Astrocyte (in vitro differentiated cells and primary cell): ENCODE measurements at regions not wholly inside any gene's neighbourhood (a gene's known extent, or its start where the extent isn't known, plus 50 kb on each side); places are given as distances from the start of the nearest gene placed in this dataset.

ENCODE experiments used
- DNase-seq: peaks from one replicate; pipeline ENCODE4 v3.0.0-alpha.2; 2010; ENCODE audit warnings: low read depth
- FAIRE-seq: peaks from 2 replicates; lab custom pipeline; 2011; peaks lifted over from hg19 to GRCh38; lab: Jason Lieb, UNC
- H2AFZ ChIP-seq: 2 replicates; pipeline ENCODE4 v1.6.0; 2012; ENCODE audit warnings: low read depth, low read length, inconsistent platforms
- H3K27ac ChIP-seq: 2 replicates; pipeline ENCODE4 v1.5.1; 2011; ENCODE audit warnings: low read depth, low read length, inconsistent platforms
- H3K27me3 ChIP-seq: 2 replicates; pipeline ENCODE4 v1.6.0; 2011; ENCODE audit warnings: low read length, inconsistent platforms; ENCODE audit not compliant: insufficient read depth
- H3K36me3 ChIP-seq: 2 replicates; pipeline ENCODE4 v1.5.1; 2011; ENCODE audit warnings: low read length, inconsistent platforms; ENCODE audit not compliant: insufficient read depth
- H3K4me1 ChIP-seq: 2 replicates; pipeline ENCODE4 v1.5.1; 2011; ENCODE audit warnings: low read length, inconsistent platforms; ENCODE audit not compliant: insufficient read depth
- H3K4me2 ChIP-seq: 2 replicates; pipeline ENCODE4 v1.6.0; 2012; ENCODE audit warnings: low read length, inconsistent platforms
- H3K4me3 ChIP-seq: 2 replicates; pipeline ENCODE4 v1.5.1; 2011; ENCODE audit warnings: low read depth, mild to moderate bottlenecking, low read length, inconsistent platforms; ENCODE audit not compliant: insufficient read depth
- H3K79me2 ChIP-seq: 2 replicates; pipeline ENCODE4 v1.6.0; 2012; ENCODE audit warnings: mild to moderate bottlenecking, low read length, inconsistent platforms; ENCODE audit not compliant: insufficient read depth
- H3K9ac ChIP-seq: 2 replicates; pipeline ENCODE4 v1.6.0; 2012; ENCODE audit warnings: mild to moderate bottlenecking, low read length, inconsistent platforms
- H3K9me3 ChIP-seq: 2 replicates; pipeline ENCODE4 v1.5.1; 2012; ENCODE audit warnings: low read depth, mild to moderate bottlenecking, low read length, inconsistent platforms; ENCODE audit not compliant: insufficient read depth
- H4K20me1 ChIP-seq: 2 replicates; pipeline ENCODE4 v1.6.0; 2012; ENCODE audit warnings: low read length, inconsistent platforms; ENCODE audit not compliant: insufficient read depth
- H3K27ac Mint-ChIP-seq: one replicate; pipeline ENCODE4 v1.8.0; 2021; ENCODE audit warnings: mild to moderate bottlenecking, mixed read lengths; ENCODE audit not compliant: unreplicated experiment
- H3K27me3 Mint-ChIP-seq: one replicate; pipeline ENCODE4 v1.8.0; 2021; ENCODE audit warnings: low read depth, mixed read lengths; ENCODE audit not compliant: unreplicated experiment
- H3K36me3 Mint-ChIP-seq: one replicate; pipeline ENCODE4 v1.8.0; 2021; ENCODE audit warnings: low read depth, mixed read lengths; ENCODE audit not compliant: unreplicated experiment
- H3K4me1 Mint-ChIP-seq: one replicate; pipeline ENCODE4 v1.8.0; 2021; ENCODE audit warnings: low read depth, mixed read lengths; ENCODE audit not compliant: unreplicated experiment
- H3K4me3 Mint-ChIP-seq: one replicate; pipeline ENCODE4 v1.8.0; 2021; ENCODE audit warnings: mild to moderate bottlenecking, moderate library complexity, mixed read lengths; ENCODE audit not compliant: unreplicated experiment
- H3K9me3 Mint-ChIP-seq: one replicate; pipeline ENCODE4 v1.8.0; 2021; ENCODE audit warnings: mild to moderate bottlenecking, mixed read lengths; ENCODE audit not compliant: unreplicated experiment
- CTCF ChIP-seq: IDR thresholded peaks from 2 replicates; pipeline ENCODE4 v1.5.1; 2011; ENCODE audit warnings: low read depth, mild to moderate bottlenecking, inconsistent platforms, low read length, moderate library complexity; ENCODE audit not compliant: insufficient read depth
- EZH2 ChIP-seq: IDR thresholded peaks from 2 replicates; pipeline ENCODE4 v1.6.1; 2012; ENCODE audit warnings: mild to moderate bottlenecking, low read length, inconsistent platforms; ENCODE audit not compliant: insufficient read depth

GRCh38 chrX:23271026-23271425 lies 63.6 kb upstream of the PTCHD1 start:
- Histone ChIP-seq H3K36me3 (no peaks in the 10 kb centered on the region), H3K4me1 (no peaks in the 10 kb centered on the region), H3K9ac (no peak overlapping the region), H2AFZ (no peak overlapping the region), H3K4me2 (no peak overlapping the region), H3K27me3 (no peaks in the 10 kb centered on the region), H4K20me1 (no peaks in the 10 kb centered on the region), H3K27ac (no peak overlapping the region), H3K79me2 (no peaks in the 10 kb centered on the region), H3K9me3 (no peaks in the 10 kb centered on the region), H3K4me3 (no peak overlapping the region)
- TF ChIP-seq CTCF = no peak
- no peak for TF ChIP-seq EZH2
- Mint-ChIP-seq H3K4me3 (no peak overlapping the region), H3K27me3 (no peaks in the 10 kb centered on the region), H3K36me3 (no peaks in the 10 kb centered on the region), H3K9me3 (no peaks in the 10 kb centered on the region), H3K4me1 (no peaks in the 10 kb centered on the region), H3K27ac (no peak overlapping the region)
- no peak for FAIRE-seq
- DNase-seq = no peak

- peaks cover 2% of the 10 kb centered on the region for H3K27me3 Mint-ChIP-seq
- H3K4me2 ChIP-seq = no peak overlapping the region
- no peaks in the 10 kb centered on the region for H3K79me2 ChIP-seq
- H3K36me3 Mint-ChIP-seq = no peaks in the 10 kb centered on the region
- H2AFZ ChIP-seq = no peak overlapping the region
- no peaks in the 10 kb centered on the region for H4K20me1 ChIP-seq
- H3K9me3 Mint-ChIP-seq = no peaks in the 10 kb centered on the region
- no peaks in the 10 kb centered on the region for H3K4me1 ChIP-seq
- H3K9ac ChIP-seq = no peak overlapping the region
- no peak for TF ChIP-seq EZH2
- TF ChIP-seq CTCF = no peak
- no peaks in the 10 kb centered on the region for H3K9me3 ChIP-seq
- no peak overlapping the region for H3K4me3 ChIP-seq
- H3K4me1 Mint-ChIP-seq = no peaks in the 10 kb centered on the region
- H3K27ac Mint-ChIP-seq = no peak overlapping the region
- DNase-seq = no peak
- no peak overlapping the region for H3K4me3 Mint-ChIP-seq
- FAIRE-seq = no peak
- H3K27me3 ChIP-seq = no peaks in the 10 kb centered on the region
- H3K27ac ChIP-seq = no peak overlapping the region
- H3K36me3 ChIP-seq = no peaks in the 10 kb centered on the region
Observed at GRCh38 chrX:23276475-23276874, 58.2 kb upstream of the PTCHD1 start.
